SK-N-MC (cell line): ENCODE measurements at regions not wholly inside any gene's neighbourhood (a gene's known extent, or its start where the extent isn't known, plus 50 kb on each side); places are given as distances from the start of the nearest gene placed in this dataset.
"Not testable (repeated sequence)": the region's sequence is repeated elsewhere in the genome, so short reads cannot be mapped to it uniquely, and the experiment has no call there.

Experiments
- DNase-seq: peaks from one replicate; pipeline ENCODE4 v3.0.0-alpha.2; 2011; ENCODE audit warnings: low read depth, low spot score
- H3K27ac ChIP-seq: fragments of 200-600 bp; sonication (generic); 2 replicates; pipeline ENCODE4 v1.5.1; 2016; ENCODE audit warnings: mixed run types
- H3K36me3 ChIP-seq: fragments of 200-600 bp; sonication (generic); 2 replicates; pipeline ENCODE4 v1.6.1; 2017; ENCODE audit warnings: antibody characterized with exemption, low read length, mixed read lengths; ENCODE audit not compliant: insufficient read depth
- H3K4me3 ChIP-seq: fragments of 200-600 bp; sonication (generic); 2 replicates; pipeline ENCODE4 v1.5.1; 2016
- H3K9ac ChIP-seq: fragments of 200-600 bp; sonication (generic); 2 replicates; pipeline ENCODE4 v1.8.0; 2017; ENCODE audit warnings: mixed run types, mixed read lengths; ENCODE audit not compliant: insufficient read length
- H3K9me3 ChIP-seq: fragments of 200-600 bp; sonication (generic); 2 replicates; pipeline ENCODE4 v1.6.1; 2017; ENCODE audit warnings: low read depth, mild to moderate bottlenecking, antibody characterized with exemption, low read length, moderate library complexity, mixed read lengths
- EZH2 ChIP-seq: fragments of 200-600 bp; sonication (generic); IDR thresholded peaks from one replicate; pipeline ENCODE4 v1.6.1; 2017; ENCODE audit warnings: antibody characterized with exemption
- FOXP2 ChIP-seq: optimal IDR thresholded peaks from 2 replicates; pipeline ENCODE3; 2011; ENCODE audit warnings: mild to moderate bottlenecking, moderate library complexity; ENCODE audit not compliant: insufficient read depth; ENCODE audit errors: extremely low read length, control extremely low read depth
- POLR2AphosphoS5 ChIP-seq: IDR thresholded peaks from 2 replicates; pipeline ENCODE4 v1.6.1; 2012; ENCODE audit warnings: mild to moderate bottlenecking, low read depth, low read length, borderline replicate concordance

- TF ChIP-seq EZH2 (no peak), FOXP2 (no peak), POLR2AphosphoS5 (no peak)
- H3K9ac ChIP-seq: no peak overlapping the region
- H3K36me3 ChIP-seq: no peaks in the 10 kb centered on the region
- no peak overlapping the region for H3K27ac ChIP-seq
- no peak overlapping the region for H3K4me3 ChIP-seq
- H3K9me3 ChIP-seq: no peaks in the 10 kb centered on the region
- DNase-seq: no peak
Observed at GRCh38 chr22:22193923-22194322, 50.7 kb upstream of the VPREB1 start.

GRCh38 chr22:22193462-22193861 is 51.1 kb upstream of the VPREB1 start:
- not testable (repeated sequence) for H3K9me3 ChIP-seq, DNase-seq, H3K9ac ChIP-seq, H3K27ac ChIP-seq, H3K4me3 ChIP-seq, H3K36me3 ChIP-seq

GRCh38 chr22:22193006-22193405 is 51.6 kb upstream of the VPREB1 start:
- H3K9me3 ChIP-seq, H3K27ac ChIP-seq, H3K9ac ChIP-seq, H3K36me3 ChIP-seq, H3K4me3 ChIP-seq, DNase-seq: not testable (repeated sequence)

GRCh38 chr22:22189796-22190195 is 54.8 kb upstream of the VPREB1 start:
- H3K9me3 ChIP-seq, DNase-seq, H3K4me3 ChIP-seq, H3K27ac ChIP-seq, H3K9ac ChIP-seq, H3K36me3 ChIP-seq: not testable (repeated sequence)

DNA sequence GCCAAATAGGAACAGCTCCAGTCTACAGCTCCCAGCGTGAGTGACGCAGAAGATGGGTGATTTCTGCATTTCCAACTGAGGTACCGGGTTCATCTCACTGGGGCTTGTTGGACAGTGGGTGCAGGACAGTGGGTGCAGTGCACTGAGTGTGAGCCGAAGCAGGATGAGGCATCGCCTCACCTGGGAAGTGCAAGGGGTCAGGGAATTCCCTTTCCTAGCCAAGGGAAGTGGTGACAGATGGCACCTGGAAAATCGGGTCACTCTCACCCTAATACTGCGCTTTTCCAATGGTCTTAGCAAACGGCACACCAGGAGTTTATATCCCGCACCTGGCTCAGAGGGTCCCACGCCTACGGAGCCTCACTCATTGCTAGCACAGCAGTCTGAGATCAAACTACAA is 56.7 kb upstream of the VPREB1 start:
- DNase-seq, H3K9me3 ChIP-seq, H3K4me3 ChIP-seq, H3K27ac ChIP-seq, H3K9ac ChIP-seq, H3K36me3 ChIP-seq: not testable (repeated sequence)

DNA sequence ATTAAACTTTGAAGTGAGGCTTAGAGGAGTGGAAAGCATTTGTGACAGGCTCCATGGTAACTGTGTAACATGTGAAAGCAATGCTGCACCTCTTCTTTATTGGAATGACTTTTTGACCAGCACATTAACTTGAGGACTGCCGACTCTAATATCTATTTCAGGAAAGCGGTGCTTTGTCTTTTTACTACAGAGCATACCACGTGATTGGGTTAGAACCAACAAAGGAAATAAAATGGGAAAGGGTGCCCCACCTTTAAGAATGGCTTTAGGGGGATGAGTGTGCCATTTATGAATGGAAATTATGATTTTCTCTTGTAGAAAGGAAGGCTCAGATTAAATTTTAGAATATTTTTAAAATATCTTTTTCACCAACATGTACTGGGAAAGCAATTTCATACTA is 57.3 kb upstream of the VPREB1 start:
- Histone ChIP-seq H3K27ac (no peak overlapping the region), H3K36me3 (no peaks in the 10 kb centered on the region), H3K4me3 (no peak overlapping the region), H3K9me3 (no peaks in the 10 kb centered on the region), H3K9ac (no peak overlapping the region)
- TF ChIP-seq FOXP2 (no peak), EZH2 (no peak), POLR2AphosphoS5 (no peak)
- DNase-seq: no peak

DNA sequence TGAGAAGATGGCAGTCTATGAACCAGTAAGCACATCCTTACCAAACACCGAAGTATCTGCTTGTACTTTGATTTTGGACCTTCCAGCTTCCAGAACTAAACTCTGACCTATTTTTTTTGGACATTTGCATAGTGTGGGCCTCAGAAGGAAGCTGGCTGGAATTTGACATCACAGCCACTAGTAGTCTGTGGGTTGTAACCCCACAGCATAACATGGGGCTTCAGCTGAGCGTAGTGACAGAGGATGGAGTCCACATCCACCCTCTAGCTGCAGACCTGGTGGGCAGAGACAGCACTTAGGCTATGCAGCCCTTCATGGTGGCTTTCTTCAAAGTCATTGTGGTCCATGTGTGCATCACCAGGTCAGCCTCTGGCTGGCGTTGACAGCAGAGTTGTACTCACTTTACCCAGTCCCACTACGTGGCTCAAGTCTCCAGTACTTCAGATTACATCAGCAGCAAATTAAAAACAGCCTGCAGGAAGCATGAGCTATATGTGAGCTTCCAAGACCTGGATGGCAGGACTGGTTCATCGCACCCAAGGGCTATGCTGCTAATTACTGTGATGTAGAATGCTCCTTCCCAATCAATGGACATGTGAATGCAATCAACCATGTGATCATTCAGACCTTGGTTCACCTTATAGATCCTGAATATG is 58.6 kb upstream of the VPREB1 start:
- no peak overlapping the region for H3K4me3 ChIP-seq
- DNase-seq: no peak
- H3K27ac ChIP-seq: no peak overlapping the region
- no peaks in the 10 kb centered on the region for H3K36me3 ChIP-seq
- no peak overlapping the region for H3K9ac ChIP-seq
- H3K9me3 ChIP-seq: no peaks in the 10 kb centered on the region
- no peak for TF ChIP-seq EZH2
- TF ChIP-seq POLR2AphosphoS5: no peak
- TF ChIP-seq FOXP2: no peak

- no peak for DNase-seq
- TF ChIP-seq EZH2 (no peak), FOXP2 (no peak), POLR2AphosphoS5 (no peak)
- no peaks in the 10 kb centered on the region for H3K36me3 ChIP-seq
- no peaks in the 10 kb centered on the region for H3K9me3 ChIP-seq
- H3K27ac ChIP-seq: no peak overlapping the region
- no peak overlapping the region for H3K9ac ChIP-seq
- no peak overlapping the region for H3K4me3 ChIP-seq
Observed at GRCh38 chr22:22185217-22185616, 59.4 kb upstream of the VPREB1 start.

DNA sequence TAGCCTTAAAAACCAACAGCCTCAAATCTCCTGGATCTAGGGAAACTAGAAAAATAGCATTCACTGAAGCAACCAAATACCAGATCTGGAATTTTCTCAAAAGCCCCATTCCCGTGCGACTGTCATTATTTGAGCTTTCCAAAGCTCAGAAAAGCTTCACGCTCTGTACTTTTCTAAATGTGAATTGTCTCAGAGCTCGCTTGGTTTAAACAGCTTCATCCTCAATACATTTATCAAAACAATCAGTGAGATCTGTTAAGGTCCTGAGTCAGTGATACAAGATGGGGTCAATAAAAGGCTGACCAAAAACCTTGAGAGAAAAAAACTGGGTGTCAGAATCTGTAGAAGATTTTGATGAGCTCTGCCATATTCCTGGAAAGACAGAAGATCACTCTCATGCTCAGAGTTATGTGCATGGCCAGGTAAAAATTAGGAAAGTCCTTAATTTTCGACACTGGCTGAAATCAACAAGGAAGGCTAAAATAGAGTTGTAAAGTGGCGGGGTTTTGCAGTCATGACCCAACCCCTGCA is 60.2 kb upstream of the VPREB1 start:
- TF ChIP-seq FOXP2 (no peak), EZH2 (no peak), POLR2AphosphoS5 (no peak)
- no peak overlapping the region for H3K9ac ChIP-seq
- H3K9me3 ChIP-seq: no peaks in the 10 kb centered on the region
- H3K27ac ChIP-seq: no peak overlapping the region
- no peak overlapping the region for H3K4me3 ChIP-seq
- no peaks in the 10 kb centered on the region for H3K36me3 ChIP-seq
- no peak for DNase-seq

GRCh38 chr22:22182990-22183264 is 61.7 kb upstream of the VPREB1 start:
- Histone ChIP-seq H3K36me3 (no peaks in the 10 kb centered on the region), H3K4me3 (no peak overlapping the region), H3K9ac (no peak overlapping the region), H3K27ac (no peak overlapping the region), H3K9me3 (no peaks in the 10 kb centered on the region)
- DNase-seq: no peak
- TF ChIP-seq FOXP2: no peak
- no peak for TF ChIP-seq EZH2
- no peak for TF ChIP-seq POLR2AphosphoS5
